RWPE2 (cell line): ENCODE measurements at regions not wholly inside any gene's neighbourhood (a gene's known extent, or its start where the extent isn't known, plus 50 kb on each side); places are given as distances from the start of the nearest gene placed in this dataset.
"Not testable (repeated sequence)": the region's sequence is repeated elsewhere in the genome, so short reads cannot be mapped to it uniquely, and the experiment has no call there.

Experiments
- ATAC-seq: fragments of 200-7000 bp; cut with Tn5 transposase; 3 replicates; pipeline ENCODE4 v1.9.1; 2021; ENCODE audit warnings: low read depth
- DNase-seq: peaks from one replicate; pipeline ENCODE4 v3.0.0-alpha.2; 2020; ENCODE audit warnings: low spot score
- H3K27ac ChIP-seq: fragments of 450-650 bp; 2 replicates; pipeline ENCODE4 v1.5.1; 2017; ENCODE audit warnings: mild to moderate bottlenecking; ENCODE audit not compliant: poor library complexity, severe bottlenecking
- H3K27me3 ChIP-seq: fragments of 250-450 bp; sonication (Bioruptor Pico); 2 replicates; pipeline ENCODE4 v1.5.1; 2021; ENCODE audit warnings: mild to moderate bottlenecking, moderate library complexity; ENCODE audit not compliant: insufficient read depth, poor library complexity, severe bottlenecking
- H3K36me3 ChIP-seq: fragments of 250-450 bp; sonication (Bioruptor Pico); 2 replicates; pipeline ENCODE4 v1.5.1; 2020; ENCODE audit warnings: low read depth, mild to moderate bottlenecking, moderate library complexity
- H3K4me1 ChIP-seq: fragments of 250-450 bp; sonication (Bioruptor Pico); 2 replicates; pipeline ENCODE4 v1.5.1; 2021; ENCODE audit warnings: mild to moderate bottlenecking, moderate library complexity; ENCODE audit not compliant: insufficient read depth, poor library complexity, severe bottlenecking
- H3K4me3 ChIP-seq: fragments of 250-450 bp; sonication (Bioruptor Pico); 2 replicates; pipeline ENCODE4 v1.5.1; 2021; ENCODE audit warnings: mild to moderate bottlenecking, moderate library complexity; ENCODE audit not compliant: severe bottlenecking
- H3K9me3 ChIP-seq: fragments of 250-450 bp; sonication (Bioruptor Pico); 2 replicates; pipeline ENCODE4 v1.5.1; 2021; ENCODE audit warnings: mild to moderate bottlenecking, moderate library complexity; ENCODE audit not compliant: severe bottlenecking
- CTCF ChIP-seq: fragments of 450-650 bp; IDR thresholded peaks from one replicate; pipeline ENCODE4 v1.5.1; 2017; ENCODE audit warnings: mild to moderate bottlenecking, moderate library complexity; ENCODE audit not compliant: poor library complexity, severe bottlenecking

GRCh38 chr2:234388591-234388990 lies 108.3 kb downstream of the ARL4C start:
- no peaks in the 10 kb centered on the region for H3K27me3 ChIP-seq
- DNase-seq (no peak), ATAC-seq (no peak)
- H3K36me3 ChIP-seq, result no peaks in the 10 kb centered on the region
- H3K4me1 ChIP-seq, result no peaks in the 10 kb centered on the region
- no peak for TF ChIP-seq CTCF
- H3K9me3 ChIP-seq, result no peaks in the 10 kb centered on the region
- no peak overlapping the region for H3K4me3 ChIP-seq
- no peak overlapping the region for H3K27ac ChIP-seq

DNA sequence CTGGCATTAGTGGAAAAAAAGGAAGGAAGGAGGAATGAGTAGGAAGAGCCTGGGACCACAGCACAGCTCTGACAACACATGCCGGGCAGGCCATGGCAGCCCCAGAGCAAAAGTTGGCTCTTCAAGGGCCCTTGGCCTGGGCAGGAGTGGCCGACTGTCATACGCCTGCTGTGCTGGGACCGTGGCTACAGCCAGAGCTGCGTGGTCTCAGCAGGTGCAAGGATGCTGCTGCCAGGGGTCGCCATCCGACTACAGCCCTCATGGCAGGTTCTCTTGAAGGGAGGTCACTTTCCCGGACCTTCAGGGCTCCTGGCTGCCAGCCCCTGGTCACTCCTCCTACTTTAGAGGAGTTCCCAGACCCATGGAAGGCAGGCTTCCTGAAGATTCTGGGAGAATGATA lies 109.9 kb downstream of the ARL4C start:
- Histone ChIP-seq H3K27ac (no peak overlapping the region), H3K4me1 (no peaks in the 10 kb centered on the region), H3K36me3 (no peaks in the 10 kb centered on the region), H3K9me3 (no peaks in the 10 kb centered on the region), H3K27me3 (no peaks in the 10 kb centered on the region), H3K4me3 (no peak overlapping the region)
- DNase-seq (no peak), ATAC-seq (no peak)
- TF ChIP-seq CTCF, result no peak

GRCh38 chr2:234382131-234382530 lies 114.8 kb downstream of the ARL4C start:
- DNase-seq (no peak), ATAC-seq (no peak)
- H3K36me3 ChIP-seq, result no peaks in the 10 kb centered on the region
- no peak overlapping the region for H3K27ac ChIP-seq
- TF ChIP-seq CTCF, result no peak
- no peaks in the 10 kb centered on the region for H3K27me3 ChIP-seq
- H3K9me3 ChIP-seq, result no peaks in the 10 kb centered on the region
- H3K4me1 ChIP-seq, result no peaks in the 10 kb centered on the region
- H3K4me3 ChIP-seq, result no peak overlapping the region

- not testable (repeated sequence) for H3K4me1 ChIP-seq, H3K27me3 ChIP-seq, DNase-seq, H3K4me3 ChIP-seq, H3K36me3 ChIP-seq, H3K9me3 ChIP-seq, ATAC-seq, H3K27ac ChIP-seq
These were observed 117.9 kb downstream of the ARL4C start for GRCh38 chr2:234378958-234379357.

GRCh38 chr2:234378440-234378839 lies 118.4 kb downstream of the ARL4C start:
- ATAC-seq (no peak), DNase-seq (no peak)
- Histone ChIP-seq H3K36me3 (no peaks in the 10 kb centered on the region), H3K4me3 (no peak overlapping the region), H3K4me1 (no peaks in the 10 kb centered on the region), H3K27ac (no peak overlapping the region), H3K27me3 (no peaks in the 10 kb centered on the region), H3K9me3 (no peaks in the 10 kb centered on the region)
- TF ChIP-seq CTCF, result no peak
